Gastroesophageal sphincter (tissue), 3 donors: ENCODE measurements at regions not wholly inside any gene's neighbourhood (a gene's known extent, or its start where the extent isn't known, plus 50 kb on each side); places are given as distances from the start of the nearest gene placed in this dataset.

Experiments used
- POLR2A ChIP-seq, 2 donors: fragments of 450-650 bp; IDR thresholded peaks; one replicate each; pipeline ENCODE4 v1.6.1; 2017; ENCODE audit warnings: antibody characterized with exemption in 2 of 2, mild to moderate bottlenecking in 2 of 2, moderate library complexity in 1 of 2
- TF ChIP-seq, protein P1 (sequence below), 4 experiments: fragments of 200-600 bp in 2 of 4; fragments of 450-650 bp in 2 of 4; sonication (generic) in 1 of 4; IDR thresholded peaks; one replicate each; pipeline ENCODE4 v1.5.1; 2017 to 2019; ENCODE audit warnings: antibody characterized with exemption in 4 of 4, mild to moderate bottlenecking in 2 of 4, moderate library complexity in 2 of 4

DNA sequence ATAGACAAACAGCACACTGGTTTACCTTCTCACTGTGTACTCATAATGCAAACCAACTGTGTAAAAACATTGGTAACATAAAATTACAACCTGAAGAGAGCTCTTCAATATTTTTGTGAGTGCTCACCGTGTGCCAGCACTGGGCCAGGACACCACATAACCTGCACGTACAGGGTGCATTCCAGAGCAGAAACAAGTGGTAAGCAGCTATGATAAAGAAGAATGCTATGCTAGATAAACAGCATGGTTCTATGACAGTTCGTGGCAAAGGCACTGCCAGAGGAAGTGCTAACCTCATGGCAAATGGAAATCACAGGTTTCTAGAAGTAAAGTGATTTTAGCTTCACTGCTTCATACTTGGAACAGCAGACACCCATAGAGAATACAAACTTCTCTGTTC lies 343.5 kb downstream of the MTX2 start:
- TF ChIP-seq, protein P1, sequence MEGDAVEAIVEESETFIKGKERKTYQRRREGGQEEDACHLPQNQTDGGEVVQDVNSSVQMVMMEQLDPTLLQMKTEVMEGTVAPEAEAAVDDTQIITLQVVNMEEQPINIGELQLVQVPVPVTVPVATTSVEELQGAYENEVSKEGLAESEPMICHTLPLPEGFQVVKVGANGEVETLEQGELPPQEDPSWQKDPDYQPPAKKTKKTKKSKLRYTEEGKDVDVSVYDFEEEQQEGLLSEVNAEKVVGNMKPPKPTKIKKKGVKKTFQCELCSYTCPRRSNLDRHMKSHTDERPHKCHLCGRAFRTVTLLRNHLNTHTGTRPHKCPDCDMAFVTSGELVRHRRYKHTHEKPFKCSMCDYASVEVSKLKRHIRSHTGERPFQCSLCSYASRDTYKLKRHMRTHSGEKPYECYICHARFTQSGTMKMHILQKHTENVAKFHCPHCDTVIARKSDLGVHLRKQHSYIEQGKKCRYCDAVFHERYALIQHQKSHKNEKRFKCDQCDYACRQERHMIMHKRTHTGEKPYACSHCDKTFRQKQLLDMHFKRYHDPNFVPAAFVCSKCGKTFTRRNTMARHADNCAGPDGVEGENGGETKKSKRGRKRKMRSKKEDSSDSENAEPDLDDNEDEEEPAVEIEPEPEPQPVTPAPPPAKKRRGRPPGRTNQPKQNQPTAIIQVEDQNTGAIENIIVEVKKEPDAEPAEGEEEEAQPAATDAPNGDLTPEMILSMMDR (IDR thresholded peaks at IDR 0.05) = no peak
- no peak for TF ChIP-seq POLR2A (IDR thresholded peaks at IDR 0.05)
